ENCODE measurements at regions not wholly inside any gene's neighbourhood (a gene's known extent, or its start where the extent isn't known, plus 50 kb on each side); places are given as distances from the start of the nearest gene placed in this dataset.
"Not testable (repeated sequence)": the region's sequence is repeated elsewhere in the genome, so short reads cannot be mapped to it uniquely, and the experiment has no call there.

DNA sequence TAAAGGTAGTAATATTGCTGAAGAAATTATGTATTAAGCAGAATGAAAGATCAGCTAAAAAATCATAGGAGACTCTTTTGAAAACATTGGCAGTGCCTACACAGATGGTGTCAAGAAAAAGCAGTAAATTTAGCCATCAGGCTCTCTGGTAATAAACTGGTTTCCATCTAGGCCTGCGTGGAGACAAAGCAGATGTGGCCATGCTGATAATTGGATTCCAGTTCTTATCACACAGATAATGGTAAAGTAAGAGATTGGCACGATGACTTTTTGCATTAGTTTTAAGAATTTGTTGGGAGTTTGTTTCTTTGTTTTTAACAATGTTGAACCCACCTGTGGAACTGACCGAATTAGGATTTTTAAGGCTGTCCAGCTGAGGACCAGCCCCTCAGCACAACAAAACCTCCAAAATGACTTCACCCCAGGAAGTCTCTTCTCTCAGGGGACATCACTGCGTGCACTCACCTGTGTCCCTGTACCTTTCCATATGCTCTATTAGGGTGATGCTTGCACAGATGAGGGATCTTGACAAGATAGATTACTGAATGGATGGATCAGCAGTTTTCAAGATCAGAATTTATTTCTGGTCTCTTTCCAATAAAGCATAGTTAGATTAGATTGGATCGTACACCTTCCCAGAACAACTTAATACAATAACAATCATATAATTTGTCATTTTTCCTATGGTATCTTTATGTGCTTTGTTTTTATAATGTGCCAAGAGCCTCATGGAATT is 69.1 kb upstream of the DNAJC10 start:
- no peak for DNase-seq

DNA sequence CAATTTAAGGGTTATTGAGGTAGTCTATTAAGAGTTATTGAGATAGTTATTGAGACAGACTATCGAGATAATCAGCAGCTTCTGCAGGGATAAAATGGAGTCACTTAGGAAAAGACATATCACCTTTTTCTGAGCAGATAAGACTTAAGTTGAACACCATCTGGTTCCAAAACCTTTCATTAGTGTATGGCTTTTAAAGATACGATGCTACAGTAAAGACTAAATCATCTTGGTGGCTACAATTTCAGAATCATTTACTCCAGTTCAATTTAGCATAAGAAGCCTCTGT is 68.6 kb upstream of the DNAJC10 start:
- no peak for DNase-seq

DNA sequence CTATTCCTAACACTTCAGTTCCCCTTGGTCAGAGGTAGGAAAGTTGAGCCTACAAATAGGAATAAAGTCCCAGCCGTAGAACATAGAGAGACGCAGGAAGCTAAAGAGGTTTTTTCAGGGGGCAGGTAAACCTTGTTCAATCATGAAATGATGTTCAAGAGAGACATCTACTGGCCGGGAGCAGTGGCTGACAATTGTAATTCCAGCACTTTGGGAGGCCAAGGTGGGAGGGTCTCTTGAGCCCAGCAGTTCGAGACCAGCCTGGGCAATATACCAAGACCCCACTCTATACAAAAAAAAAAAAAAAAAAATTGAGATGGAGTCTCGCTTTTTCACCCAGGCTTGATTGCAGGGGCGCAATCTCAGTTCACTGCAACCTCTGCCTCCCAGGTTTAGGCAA is 66.7 kb upstream of the DNAJC10 start:
- DNase-seq: peak; percentile 74

DNA sequence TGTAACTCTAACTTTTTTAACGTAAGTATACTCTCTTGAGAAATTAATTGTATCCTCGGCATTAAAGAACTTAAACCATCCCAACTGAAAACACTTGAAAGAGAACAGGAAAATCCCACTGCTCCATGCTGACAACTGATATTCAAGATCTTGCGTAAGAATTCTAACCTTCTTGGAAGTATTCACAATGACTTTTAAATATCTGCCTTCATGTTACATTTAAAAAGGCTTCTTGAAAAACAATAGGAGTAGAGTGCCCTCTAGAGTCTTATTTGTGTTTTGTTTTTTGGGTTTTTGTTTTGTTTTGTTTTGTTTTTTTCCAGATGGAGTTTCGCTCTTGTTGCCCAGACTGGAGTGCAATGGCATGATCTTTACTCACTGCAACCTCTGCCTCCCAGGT is 65.4 kb upstream of the DNAJC10 start:
- DNase-seq: peak; percentile 71

DNA sequence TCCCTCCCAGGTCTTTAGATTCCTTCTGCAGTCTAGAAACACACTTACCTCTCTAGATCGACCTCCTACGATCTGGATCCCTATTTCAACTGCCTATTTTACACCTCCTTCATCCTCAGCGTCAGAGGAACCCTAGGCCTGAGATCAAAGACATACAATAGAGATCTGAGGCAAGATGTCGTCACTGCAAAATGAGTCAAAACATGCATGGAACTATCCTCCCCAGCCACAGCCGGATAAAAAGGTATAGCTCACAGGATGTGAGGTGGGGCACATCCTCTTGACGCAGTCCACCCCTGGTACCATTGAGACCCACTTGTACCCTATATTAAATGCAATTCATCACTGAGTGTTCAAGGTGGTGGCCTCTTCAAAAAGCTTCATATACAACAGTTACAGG is 63.7 kb upstream of the DNAJC10 start:
- no peak for DNase-seq

DNA sequence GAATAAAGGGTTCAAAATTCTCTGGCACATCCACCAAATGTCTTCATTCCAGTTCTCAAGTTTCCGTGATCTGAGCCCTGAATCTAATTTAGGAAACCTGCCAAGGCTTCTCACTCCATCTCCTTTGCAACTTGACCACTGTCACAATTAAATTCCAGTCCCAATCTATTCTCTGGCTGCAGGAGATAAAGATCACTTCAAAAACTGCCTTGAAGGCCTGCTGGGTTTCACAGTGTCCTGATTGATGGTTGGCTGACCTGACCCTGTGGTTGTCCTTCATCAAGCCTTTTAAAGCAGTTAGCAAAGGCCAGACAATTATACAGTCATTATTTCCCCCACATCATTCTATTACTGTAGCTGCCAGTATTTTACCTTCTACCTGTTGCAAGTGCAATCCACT is 60.3 kb upstream of the DNAJC10 start:
- DNase-seq: no peak

DNA sequence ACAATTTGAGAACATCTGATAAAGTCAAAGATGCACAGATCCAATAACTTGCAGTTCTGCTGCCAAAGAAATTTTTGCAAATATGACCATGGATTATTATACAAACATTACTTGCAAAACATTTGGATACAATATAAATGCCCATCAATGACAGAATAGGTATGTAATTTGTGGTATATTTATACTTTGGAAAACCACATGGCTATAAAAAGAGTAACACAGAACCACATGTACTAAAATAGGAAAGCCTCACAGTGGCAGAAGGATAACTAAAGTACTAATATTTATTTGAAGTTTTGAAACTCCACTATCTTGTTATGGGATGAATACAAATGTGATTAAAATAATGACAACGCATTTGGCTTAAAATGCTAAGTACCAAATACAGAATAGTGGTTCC is 51.8 kb upstream of the DNAJC10 start:
- DNase-seq: no peak

DNA sequence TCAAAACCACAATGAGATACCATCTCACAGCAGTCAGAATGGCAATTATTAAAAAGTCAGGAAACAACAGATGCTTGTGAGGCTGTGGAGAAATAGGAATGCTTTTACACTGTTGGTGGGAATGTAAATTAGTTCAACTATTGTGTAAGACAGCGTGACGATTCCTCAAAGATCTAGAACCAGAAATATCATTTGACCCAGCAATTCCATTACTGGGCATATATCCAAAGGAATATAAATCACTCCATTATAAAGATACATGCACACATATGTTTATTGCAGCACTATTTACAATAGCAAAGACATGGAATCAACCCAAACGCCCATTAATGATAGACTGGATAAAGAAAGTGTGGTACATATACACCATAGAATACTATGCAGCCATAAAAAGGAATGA is 50.6 kb upstream of the DNAJC10 start:
- not testable (repeated sequence) for DNase-seq
